ENCODE measurements at regions not wholly inside any gene's neighbourhood (a gene's known extent, or its start where the extent isn't known, plus 50 kb on each side); places are given as distances from the start of the nearest gene placed in this dataset.

GRCh38 chr18:68086481-68086880 lies 570.0 kb upstream of the DSEL start:
- TF ChIP-seq POLR2A (IDR thresholded peaks at IDR 0.05; ENCODE audit: low read depth, low read length) (no peak), POLR2AphosphoS5 (IDR thresholded peaks at IDR 0.05; ENCODE audit: low read depth, low read length) (no peak), SPI1 (IDR thresholded peaks at IDR 0.05; ENCODE audit: low read depth, low read length) (no peak)

All from GM12891 (cell line).